HG02763 (cell line): ENCODE measurements at regions not wholly inside any gene's neighbourhood (a gene's known extent, or its start where the extent isn't known, plus 50 kb on each side); places are given as distances from the start of the nearest gene placed in this dataset.
"Not testable (repeated sequence)": the region's sequence is repeated elsewhere in the genome, so short reads cannot be mapped to it uniquely, and the experiment has no call there.

Experiments
- ATAC-seq: cut with Tn5 transposase; IDR thresholded peaks from one replicate; pipeline ENCODE4 v1.9.1; 2021; ENCODE audit warnings: mild to moderate bottlenecking, moderate library complexity; ENCODE audit not compliant: unreplicated experiment

DNA sequence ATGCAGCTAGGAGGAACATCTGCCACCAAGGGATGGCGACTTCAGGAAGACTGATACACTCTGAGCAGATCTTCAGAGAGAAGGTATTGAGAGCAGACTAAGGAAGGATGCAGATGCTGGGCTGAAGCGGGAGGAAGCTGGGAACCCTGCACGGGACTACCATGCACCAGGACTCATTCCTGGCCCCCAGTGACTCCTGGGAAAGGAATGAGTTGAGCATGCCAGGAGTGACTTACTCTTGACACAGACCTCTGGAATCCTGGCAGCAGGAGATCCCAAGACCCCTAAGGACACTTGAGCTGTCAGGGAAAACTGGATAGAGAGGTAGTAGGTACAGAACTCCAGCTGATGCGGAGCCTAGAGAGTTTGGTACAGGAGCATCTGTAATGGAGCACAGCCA is 336.1 kb downstream of the RPS29 start:
- no peak for ATAC-seq

- no peak for ATAC-seq
Observed at GRCh38 chr14:49249022-49249421, 337.2 kb downstream of the RPS29 start.

- not testable (repeated sequence) for ATAC-seq
Observed at GRCh38 chr14:49243777-49244176, 342.4 kb downstream of the RPS29 start.

- ATAC-seq: no peak
Observed at GRCh38 chr14:49240383-49240782, 345.8 kb downstream of the RPS29 start.

DNA sequence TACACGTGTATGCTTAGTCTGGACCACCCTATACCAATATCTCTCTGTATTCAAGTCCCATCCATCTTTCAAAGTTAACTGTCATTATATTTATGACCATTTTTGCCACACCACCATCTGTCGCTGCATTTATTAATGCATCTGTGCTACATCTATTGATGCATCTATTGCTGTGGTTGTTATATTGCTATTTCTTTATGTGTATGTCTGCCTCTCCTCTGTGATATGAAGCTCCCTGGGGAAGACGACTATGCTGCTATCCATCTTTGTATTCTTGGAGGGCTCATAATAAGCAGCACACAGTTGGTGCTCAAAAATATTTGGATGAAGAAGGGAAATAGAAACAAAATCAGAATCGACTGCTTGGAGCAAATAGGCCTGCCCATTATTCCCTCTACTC is 357.6 kb downstream of the RPS29 start:
- ATAC-seq: no peak

- ATAC-seq: no peak
Observed at GRCh38 chr14:49221316-49221715, 364.9 kb downstream of the RPS29 start.

GRCh38 chr14:49220492-49220891 is 365.7 kb downstream of the RPS29 start:
- ATAC-seq: no peak

GRCh38 chr14:49218436-49219092 is 367.6 kb downstream of the RPS29 start:
- no peak for ATAC-seq

GRCh38 chr14:49212721-49213120 is 373.5 kb downstream of the RPS29 start:
- no peak for ATAC-seq

DNA sequence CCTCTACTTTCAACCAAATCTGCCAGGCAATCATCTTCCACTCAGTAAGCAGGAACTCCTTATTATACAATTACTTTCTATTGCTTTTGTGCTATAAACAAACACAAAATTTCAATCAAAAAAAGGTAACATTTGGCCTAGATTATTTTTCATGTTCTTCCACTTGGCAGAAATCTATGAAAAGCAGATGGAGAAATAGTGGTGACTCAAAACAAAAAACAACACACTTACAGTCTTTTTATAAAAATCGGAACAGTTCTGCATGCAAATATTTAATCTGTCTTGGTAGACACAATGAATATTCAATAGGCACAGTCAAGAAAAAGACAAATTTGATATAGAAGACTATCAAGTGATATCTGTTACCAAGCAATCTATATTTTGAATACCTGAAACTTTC is 376.8 kb downstream of the RPS29 start:
- ATAC-seq: no peak

- ATAC-seq: no peak
Observed at GRCh38 chr14:49206828-49207227, 379.4 kb downstream of the RPS29 start.

- no peak for ATAC-seq
Observed at GRCh38 chr14:49203676-49204075, 382.5 kb downstream of the RPS29 start.

DNA sequence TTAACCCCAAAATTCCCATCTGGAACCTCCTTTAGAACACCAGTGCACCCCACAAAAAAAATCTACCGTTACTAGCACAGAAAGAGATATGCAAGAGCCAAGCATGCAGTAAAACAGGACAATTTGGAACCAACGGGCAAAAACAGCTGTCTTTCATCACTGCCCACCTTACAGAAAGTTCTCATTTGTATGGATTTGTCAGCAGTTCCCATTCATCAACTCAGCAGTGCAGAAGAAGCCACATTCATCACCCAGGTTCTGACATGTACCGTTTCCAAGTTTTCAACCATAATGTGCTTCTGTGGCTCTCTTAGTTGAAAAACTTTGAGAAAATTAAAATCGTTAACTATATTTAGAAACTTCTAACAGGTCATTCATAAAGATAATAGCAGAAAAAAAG is 387.0 kb downstream of the RPS29 start:
- no peak for ATAC-seq

- ATAC-seq: no peak
Observed at GRCh38 chr14:49196327-49196726, 389.9 kb downstream of the RPS29 start.

GRCh38 chr14:49194067-49194466 is 392.1 kb downstream of the RPS29 start:
- no peak for ATAC-seq

DNA sequence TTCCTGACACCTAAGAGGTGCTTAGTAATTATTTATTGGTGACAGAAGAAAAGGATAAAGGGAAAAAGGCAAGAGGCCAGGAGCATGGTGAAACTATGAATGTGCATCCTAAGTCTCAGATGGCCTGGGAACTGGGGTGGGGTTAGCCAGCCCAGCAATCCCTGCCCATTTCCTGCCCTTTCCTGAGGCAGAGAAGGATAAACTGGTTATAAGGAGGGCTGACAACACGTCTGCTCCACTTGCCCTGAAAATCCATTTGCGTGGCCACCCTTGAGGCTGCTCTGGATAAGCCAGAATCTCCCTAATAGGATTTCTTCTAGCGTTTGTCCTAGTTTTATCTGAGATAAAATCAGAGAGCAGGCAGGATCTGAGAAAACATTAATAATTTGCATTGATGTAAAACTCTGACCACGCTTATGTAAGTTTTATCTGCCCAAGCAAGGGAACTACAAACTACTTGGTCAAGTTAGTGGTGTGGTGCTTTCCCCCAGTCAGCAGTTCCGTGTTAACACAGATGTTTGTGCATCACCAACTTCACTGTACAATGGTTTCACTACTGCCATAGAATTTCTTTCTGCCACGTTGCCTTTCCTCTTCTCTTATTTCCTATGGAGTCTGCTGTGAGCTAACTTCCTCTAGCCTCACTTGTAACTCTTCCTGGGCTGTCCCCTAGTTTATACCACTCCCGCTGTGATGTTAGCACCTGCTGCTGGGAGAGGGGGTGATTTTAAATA is 392.7 kb downstream of the RPS29 start:
- ATAC-seq: peak; percentile 95

DNA sequence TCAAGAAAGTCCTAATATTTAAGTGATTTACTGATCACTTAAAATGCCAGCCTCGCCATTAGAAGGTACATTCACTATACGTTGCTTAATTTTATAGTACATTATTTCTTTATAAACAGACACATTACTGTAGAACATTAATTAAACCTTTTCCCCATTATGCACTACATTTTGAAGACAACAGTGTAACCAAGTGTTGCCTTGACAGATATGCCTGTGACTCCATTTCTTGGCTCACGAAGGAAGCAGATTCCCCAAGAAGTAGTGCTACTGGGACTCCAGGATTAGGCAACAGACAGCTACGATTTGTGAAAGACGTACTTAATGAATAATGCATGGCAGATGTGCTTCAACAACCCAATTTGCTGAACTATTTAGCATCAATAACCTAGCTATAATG is 394.8 kb downstream of the RPS29 start:
- ATAC-seq: no peak

DNA sequence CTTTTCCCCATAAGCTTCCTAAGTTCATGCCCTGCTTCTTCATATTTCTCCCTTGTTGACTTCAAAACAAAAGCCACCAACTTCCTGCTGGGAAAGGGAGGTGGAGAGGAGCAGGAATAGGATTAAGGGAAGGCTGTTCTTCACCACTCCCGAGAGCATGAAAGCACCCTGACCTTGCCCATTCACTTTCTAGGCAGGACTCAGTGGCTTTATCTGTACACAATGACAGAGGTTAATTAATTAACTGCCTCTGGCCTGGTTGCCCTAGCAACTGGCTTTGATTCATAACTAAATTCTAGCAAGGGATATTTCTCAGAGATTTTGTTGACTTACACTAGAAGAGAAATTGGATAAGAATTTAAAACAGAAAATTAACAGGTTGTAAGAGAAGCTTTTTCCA is 396.8 kb downstream of the RPS29 start:
- ATAC-seq: no peak

DNA sequence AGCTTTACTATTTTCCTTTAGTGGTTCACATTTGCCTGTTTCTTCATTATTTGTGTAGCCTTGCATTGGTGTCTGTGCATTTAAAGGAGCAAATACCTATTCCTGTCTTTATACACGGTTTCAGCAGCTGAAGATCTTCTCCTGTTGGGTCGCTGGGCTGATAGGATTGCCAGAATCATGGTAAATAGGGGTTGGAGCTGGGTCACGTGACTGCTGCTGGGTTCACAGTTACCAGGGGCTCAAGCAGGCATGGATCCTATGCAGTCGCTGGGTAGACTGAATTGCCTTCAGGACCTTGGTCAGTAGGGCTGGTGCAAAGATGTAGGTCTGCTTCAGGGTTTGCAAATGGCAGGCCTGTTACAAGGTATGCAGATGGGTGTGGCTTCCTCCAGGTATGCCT is 398.4 kb downstream of the RPS29 start:
- ATAC-seq: no peak

DNA sequence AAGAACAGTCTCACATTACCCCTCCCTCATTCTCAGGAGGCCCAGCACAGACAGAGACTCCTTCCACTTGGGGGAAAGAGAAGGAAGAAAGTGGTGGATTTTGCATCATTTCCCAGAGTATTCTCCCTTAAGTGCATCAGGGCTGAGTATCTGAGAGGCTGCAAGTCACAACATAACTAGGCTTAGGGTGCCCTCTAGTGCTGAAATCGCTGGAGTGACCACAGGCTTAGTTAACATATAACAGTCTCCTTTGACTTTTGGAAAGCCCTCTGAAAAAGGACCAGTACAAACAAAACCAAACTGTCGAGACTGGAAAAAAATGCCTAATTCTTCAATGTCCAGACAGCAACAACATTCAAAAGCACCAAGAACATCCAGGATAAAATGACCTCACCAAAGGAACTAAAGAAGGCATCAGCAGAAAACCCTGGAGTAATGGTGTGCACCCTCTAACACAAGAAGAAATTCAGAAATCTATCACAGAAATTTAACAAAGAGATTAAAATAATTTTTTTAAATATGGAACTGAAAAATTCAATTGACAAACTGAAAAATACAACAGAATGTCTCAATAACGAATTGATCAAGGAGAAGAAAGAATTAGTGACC is 412.3 kb downstream of the RPS29 start:
- ATAC-seq: peak; percentile 96

- ATAC-seq: no peak
Observed at GRCh38 chr14:49164074-49164473, 422.1 kb downstream of the RPS29 start.

DNA sequence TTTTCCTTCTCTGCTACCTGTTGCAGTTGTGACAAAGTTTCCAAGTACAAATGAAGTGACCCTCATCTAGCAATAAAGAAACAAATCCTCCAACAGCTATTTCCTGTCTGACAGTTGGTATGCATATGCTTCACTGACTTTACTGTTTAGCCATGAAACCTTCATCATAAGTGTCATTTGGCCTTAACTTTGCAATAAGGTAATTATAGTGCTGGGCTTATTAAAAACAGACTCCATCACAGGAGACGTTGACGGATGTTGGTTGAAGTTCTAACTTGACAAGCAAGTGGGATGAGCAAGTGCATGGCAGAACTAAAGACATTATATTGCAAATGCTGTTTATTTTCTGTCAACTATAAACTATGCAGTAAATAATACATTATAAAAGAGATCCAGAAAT is 425.2 kb downstream of the RPS29 start:
- ATAC-seq: no peak
